ENCODE measurements at regions not wholly inside any gene's neighbourhood (a gene's known extent, or its start where the extent isn't known, plus 50 kb on each side); places are given as distances from the start of the nearest gene placed in this dataset.

DNA sequence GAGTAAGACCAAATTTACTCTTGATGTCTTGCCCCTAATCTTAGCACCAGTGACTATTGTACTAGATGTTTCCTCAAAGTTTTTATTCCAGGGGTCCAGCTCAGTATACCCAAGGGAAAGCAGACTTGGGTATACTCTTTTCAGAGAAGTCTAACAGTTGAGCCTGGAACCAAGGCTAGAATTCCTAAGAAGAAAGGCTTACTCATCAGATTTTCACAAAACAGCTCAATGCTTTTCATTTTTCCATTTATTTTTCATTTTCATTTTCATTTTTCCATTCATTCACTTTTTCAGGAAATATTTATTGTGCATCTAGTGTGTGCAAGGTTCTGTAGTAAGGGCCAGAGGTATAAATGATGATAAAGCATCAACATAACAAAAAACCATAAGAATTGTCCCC is 143.2 kb downstream of the PHLDA1 start (continued):
- no peak for TF ChIP-seq NANOG (IDR thresholded peaks at IDR 0.05; ENCODE audit: borderline replicate concordance)
- TF ChIP-seq EZH2 (IDR thresholded peaks at IDR 0.05; ENCODE audit: low read depth, unreplicated experiment): no peak
- TF ChIP-seq CREB1 (CRISPR knock-in tag; IDR thresholded peaks at IDR 0.05; ENCODE audit: low read depth): no peak

DNA sequence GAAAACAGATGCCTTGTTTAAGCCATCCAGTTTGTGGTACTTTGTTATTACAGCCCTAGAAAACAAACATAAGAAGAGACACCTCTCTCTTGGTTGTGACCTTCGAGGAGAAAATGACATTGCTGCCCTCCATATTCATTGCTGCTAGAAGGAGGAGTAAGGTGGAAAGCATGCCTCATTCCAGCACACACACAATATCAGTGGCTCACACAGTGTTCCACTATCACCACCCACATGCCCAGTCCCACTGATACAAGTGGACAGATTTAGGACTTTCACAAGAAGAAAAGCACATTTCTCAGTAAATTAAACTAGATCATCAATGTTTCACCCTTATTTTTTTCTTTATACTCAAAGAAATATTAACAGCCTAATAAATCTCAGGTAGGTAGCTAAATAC is 143.6 kb downstream of the PHLDA1 start:
- H3K27me3 ChIP-seq (ENCODE audit: insufficient read depth): no peaks in the 10 kb centered on the region
- Mint-ChIP-seq H3K4me1 (peaks cover 48% of the 10 kb centered on the region), H3K9me3 (no peaks in the 10 kb centered on the region), H3K36me3 (ENCODE audit: low read depth) (no peaks in the 10 kb centered on the region), H3K4me3 (no peak overlapping the region), H3K27me3 (ENCODE audit: insufficient read depth, low read depth, poor library complexity) (peaks cover 2% of the 10 kb centered on the region), H3K27ac (no peak overlapping the region)
- H3K9me2 ChIP-seq (ENCODE audit: insufficient read depth): no peaks in the 10 kb centered on the region
- no peaks in the 10 kb centered on the region for H3K79me2 ChIP-seq (replicated peaks; ENCODE audit: insufficient read depth)
- no peaks in the 10 kb centered on the region for H4K20me1 ChIP-seq (replicated peaks; ENCODE audit: insufficient read depth)
- H3K27ac ChIP-seq (ENCODE audit: low read depth): no peak overlapping the region
- no peaks in the 10 kb centered on the region for H3K36me3 ChIP-seq (ENCODE audit: insufficient read depth)
- DNase-seq (ENCODE audit: low spot score) (no peak), ATAC-seq (no peak)
- TF ChIP-seq, protein P1, sequence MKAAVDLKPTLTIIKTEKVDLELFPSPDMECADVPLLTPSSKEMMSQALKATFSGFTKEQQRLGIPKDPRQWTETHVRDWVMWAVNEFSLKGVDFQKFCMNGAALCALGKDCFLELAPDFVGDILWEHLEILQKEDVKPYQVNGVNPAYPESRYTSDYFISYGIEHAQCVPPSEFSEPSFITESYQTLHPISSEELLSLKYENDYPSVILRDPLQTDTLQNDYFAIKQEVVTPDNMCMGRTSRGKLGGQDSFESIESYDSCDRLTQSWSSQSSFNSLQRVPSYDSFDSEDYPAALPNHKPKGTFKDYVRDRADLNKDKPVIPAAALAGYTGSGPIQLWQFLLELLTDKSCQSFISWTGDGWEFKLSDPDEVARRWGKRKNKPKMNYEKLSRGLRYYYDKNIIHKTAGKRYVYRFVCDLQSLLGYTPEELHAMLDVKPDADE (IDR thresholded peaks at IDR 0.05): no peak
- TF ChIP-seq JUNB (IDR thresholded peaks at IDR 0.05; ENCODE audit: unreplicated experiment): no peak
- no peak overlapping the region for H3K4me2 ChIP-seq
- H3K4me1 ChIP-seq (ENCODE audit: insufficient read depth): peaks cover 49% of the 10 kb centered on the region
- H2AFZ ChIP-seq: no peak overlapping the region
- H3K4me3 ChIP-seq: no peak overlapping the region
- no peaks in the 10 kb centered on the region for H3F3A ChIP-seq (replicated peaks; ENCODE audit: low read depth)

DNA sequence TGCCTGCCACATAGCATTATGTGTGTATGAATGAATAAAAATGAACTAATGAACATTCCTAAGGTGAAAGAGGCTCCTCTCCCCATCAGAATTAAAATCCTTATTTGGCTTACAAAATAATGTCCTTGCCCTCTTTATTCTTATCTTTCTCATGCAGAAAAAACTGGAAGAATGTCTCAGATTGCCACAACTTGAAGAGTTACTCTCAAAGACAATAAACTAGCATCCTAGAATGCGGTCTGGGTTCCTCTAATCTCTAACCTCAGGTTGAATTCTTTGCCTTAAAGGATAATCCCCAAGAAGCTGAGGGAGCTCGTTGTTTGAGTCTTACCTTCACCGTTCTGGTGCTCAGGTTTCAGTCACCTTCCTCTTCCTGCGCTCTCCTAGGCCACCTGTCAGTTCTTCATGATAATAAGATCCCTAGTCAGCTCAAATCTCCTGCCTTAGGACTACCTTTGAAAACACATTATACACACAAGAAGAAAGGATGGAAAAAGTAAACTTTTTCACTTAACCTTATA is 147.1 kb downstream of the PHLDA1 start:
- H3K4me2 ChIP-seq: no peak overlapping the region
- TF ChIP-seq, protein P2, sequence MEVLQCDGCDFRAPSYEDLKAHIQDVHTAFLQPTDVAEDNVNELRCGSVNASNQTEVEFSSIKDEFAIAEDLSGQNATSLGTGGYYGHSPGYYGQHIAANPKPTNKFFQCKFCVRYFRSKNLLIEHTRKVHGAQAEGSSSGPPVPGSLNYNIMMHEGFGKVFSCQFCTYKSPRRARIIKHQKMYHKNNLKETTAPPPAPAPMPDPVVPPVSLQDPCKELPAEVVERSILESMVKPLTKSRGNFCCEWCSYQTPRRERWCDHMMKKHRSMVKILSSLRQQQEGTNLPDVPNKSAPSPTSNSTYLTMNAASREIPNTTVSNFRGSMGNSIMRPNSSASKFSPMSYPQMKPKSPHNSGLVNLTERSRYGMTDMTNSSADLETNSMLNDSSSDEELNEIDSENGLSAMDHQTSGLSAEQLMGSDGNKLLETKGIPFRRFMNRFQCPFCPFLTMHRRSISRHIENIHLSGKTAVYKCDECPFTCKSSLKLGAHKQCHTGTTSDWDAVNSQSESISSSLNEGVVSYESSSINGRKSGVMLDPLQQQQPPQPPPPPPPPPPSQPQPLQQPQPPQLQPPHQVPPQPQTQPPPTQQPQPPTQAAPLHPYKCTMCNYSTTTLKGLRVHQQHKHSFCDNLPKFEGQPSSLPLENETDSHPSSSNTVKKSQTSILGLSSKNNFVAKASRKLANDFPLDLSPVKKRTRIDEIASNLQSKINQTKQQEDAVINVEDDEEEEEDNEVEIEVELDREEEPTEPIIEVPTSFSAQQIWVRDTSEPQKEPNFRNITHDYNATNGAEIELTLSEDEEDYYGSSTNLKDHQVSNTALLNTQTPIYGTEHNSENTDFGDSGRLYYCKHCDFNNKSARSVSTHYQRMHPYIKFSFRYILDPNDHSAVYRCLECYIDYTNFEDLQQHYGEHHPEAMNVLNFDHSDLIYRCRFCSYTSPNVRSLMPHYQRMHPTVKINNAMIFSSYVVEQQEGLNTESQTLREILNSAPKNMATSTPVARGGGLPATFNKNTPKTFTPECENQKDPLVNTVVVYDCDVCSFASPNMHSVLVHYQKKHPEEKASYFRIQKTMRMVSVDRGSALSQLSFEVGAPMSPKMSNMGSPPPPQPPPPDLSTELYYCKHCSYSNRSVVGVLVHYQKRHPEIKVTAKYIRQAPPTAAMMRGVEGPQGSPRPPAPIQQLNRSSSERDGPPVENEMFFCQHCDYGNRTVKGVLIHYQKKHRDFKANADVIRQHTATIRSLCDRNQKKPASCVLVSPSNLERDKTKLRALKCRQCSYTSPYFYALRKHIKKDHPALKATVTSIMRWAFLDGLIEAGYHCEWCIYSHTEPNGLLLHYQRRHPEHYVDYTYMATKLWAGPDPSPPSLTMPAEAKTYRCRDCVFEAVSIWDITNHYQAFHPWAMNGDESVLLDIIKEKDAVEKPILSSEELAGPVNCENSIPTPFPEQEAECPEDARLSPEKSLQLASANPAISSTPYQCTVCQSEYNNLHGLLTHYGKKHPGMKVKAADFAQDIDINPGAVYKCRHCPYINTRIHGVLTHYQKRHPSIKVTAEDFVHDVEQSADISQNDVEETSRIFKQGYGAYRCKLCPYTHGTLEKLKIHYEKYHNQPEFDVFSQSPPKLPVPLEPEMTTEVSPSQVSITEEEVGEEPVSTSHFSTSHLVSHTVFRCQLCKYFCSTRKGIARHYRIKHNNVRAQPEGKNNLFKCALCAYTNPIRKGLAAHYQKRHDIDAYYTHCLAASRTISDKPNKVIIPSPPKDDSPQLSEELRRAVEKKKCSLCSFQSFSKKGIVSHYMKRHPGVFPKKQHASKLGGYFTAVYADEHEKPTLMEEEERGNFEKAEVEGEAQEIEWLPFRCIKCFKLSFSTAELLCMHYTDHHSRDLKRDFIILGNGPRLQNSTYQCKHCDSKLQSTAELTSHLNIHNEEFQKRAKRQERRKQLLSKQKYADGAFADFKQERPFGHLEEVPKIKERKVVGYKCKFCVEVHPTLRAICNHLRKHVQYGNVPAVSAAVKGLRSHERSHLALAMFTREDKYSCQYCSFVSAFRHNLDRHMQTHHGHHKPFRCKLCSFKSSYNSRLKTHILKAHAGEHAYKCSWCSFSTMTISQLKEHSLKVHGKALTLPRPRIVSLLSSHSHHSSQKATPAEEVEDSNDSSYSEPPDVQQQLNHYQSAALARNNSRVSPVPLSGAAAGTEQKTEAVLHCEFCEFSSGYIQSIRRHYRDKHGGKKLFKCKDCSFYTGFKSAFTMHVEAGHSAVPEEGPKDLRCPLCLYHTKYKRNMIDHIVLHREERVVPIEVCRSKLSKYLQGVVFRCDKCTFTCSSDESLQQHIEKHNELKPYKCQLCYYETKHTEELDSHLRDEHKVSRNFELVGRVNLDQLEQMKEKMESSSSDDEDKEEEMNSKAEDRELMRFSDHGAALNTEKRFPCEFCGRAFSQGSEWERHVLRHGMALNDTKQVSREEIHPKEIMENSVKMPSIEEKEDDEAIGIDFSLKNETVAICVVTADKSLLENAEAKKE (CRISPR knock-in tag; IDR thresholded peaks at IDR 0.05): peak; percentile 91
- TF ChIP-seq ZNF331 (CRISPR knock-in tag; IDR thresholded peaks at IDR 0.05; ENCODE audit: low read depth): no peak
- Mint-ChIP-seq H3K4me3 (no peak overlapping the region), H3K4me1 (peaks cover 43% of the 10 kb centered on the region), H3K27me3 (ENCODE audit: insufficient read depth, low read depth, poor library complexity) (peaks cover 2% of the 10 kb centered on the region), H3K27ac (peak overlapping the region; percentile 18), H3K36me3 (ENCODE audit: low read depth) (no peaks in the 10 kb centered on the region), H3K9me3 (no peaks in the 10 kb centered on the region)
- no peaks in the 10 kb centered on the region for H3K27me3 ChIP-seq (ENCODE audit: insufficient read depth)
- no peak overlapping the region for H2AFZ ChIP-seq
- no peaks in the 10 kb centered on the region for H3K79me2 ChIP-seq (replicated peaks; ENCODE audit: insufficient read depth)
- H3K36me3 ChIP-seq (ENCODE audit: insufficient read depth): no peaks in the 10 kb centered on the region
- no peak overlapping the region for H3K4me3 ChIP-seq
- DNase-seq (ENCODE audit: low spot score) (peak; percentile 40), ATAC-seq (peak; percentile 69)
- no peaks in the 10 kb centered on the region for H3K9me2 ChIP-seq (ENCODE audit: insufficient read depth)
- peaks cover 56% of the 10 kb centered on the region for H3K4me1 ChIP-seq (ENCODE audit: insufficient read depth)
- H3K27ac ChIP-seq (ENCODE audit: low read depth): no peak overlapping the region
- no peaks in the 10 kb centered on the region for H3F3A ChIP-seq (replicated peaks; ENCODE audit: low read depth)
- H4K20me1 ChIP-seq (replicated peaks; ENCODE audit: insufficient read depth): no peaks in the 10 kb centered on the region

Measured in GM23338 (cell line).